HG03196 (cell line): ENCODE measurements at regions not wholly inside any gene's neighbourhood (a gene's known extent, or its start where the extent isn't known, plus 50 kb on each side); places are given as distances from the start of the nearest gene placed in this dataset.
"Not testable (repeated sequence)": the region's sequence is repeated elsewhere in the genome, so short reads cannot be mapped to it uniquely, and the experiment has no call there.

Source experiments
- ATAC-seq: cut with Tn5 transposase; IDR thresholded peaks from one replicate; pipeline ENCODE4 v1.9.1; 2021; ENCODE audit not compliant: unreplicated experiment

DNA sequence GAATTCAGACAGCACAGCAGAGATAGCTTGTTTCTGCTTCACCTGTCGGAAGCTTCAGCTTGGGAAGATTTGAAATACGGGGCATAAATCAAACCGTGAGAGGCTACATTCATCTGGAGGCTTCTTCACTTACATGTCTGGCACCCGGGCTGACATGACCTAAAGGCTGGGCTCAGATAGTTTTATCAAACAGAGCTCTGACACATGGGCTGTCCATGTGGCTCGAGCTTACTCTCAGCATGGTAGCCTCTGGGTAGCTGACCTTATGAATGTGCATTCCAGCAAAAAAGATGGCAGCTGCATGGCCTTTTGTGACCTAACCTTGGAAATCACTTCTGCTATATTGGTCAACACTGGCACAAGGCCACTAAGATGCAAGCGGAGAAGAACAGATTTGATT, 414.5 kb downstream of the NDFIP2 start:
- no peak for ATAC-seq

DNA sequence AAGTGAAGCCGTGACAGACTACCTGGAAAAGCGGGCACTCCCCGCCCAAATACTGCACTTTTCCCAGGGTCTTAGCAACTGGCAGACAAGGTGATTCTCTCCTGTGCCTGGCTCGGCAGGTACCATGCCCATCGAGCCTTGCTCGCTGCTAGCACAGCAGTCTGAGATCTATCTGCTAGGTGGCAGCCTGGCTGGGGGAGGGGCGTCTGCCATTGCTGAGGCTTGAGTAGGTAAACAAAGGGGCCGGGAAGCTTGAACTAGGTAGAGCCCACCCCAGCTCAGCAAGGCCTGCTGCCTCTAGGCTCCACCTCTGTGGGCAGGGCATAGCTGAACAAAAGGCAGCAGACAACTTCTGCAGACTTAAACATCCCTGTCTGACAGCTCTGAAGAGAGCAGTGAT, 406.3 kb downstream of the NDFIP2 start:
- ATAC-seq, result not testable (repeated sequence)

DNA sequence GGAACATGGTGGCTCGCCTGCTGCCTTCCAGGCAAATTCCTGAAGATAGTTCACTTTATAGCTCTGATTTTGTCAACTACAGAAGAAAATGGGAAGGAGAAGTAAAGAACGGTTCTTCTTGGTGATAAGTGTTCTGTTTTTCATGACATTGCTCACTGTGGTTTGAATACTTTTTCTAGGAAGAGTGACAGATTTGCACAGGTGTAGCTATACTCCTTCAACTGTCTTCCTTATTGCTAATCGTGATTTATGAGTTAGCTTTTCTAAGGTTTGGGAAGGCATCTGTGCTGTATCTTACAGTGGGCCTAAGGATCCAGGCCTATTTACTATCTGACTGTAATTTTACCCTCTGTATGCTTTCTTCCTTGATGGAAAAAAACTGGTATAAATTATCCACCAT, 405.6 kb downstream of the NDFIP2 start:
- no peak for ATAC-seq

DNA sequence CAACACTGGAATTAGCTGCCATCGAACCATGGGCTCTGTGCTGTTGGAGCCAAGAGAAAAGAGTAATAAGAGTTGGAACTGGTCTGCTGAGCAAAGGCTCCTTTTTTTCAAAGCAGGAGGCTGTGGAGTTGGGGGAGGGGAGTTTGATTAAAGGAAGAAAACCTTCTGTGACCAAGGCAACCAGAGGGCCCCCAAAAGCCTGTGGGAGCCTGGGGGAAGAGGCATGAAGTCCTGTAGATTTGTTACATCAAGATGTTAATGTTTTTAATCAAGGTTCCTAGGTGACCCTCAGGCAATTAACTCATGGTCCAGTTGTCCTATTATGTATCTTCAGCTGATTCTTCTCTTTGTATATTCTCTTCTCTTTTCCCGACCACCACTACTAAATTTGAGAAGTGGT, 403.9 kb downstream of the NDFIP2 start:
- ATAC-seq, result no peak

DNA sequence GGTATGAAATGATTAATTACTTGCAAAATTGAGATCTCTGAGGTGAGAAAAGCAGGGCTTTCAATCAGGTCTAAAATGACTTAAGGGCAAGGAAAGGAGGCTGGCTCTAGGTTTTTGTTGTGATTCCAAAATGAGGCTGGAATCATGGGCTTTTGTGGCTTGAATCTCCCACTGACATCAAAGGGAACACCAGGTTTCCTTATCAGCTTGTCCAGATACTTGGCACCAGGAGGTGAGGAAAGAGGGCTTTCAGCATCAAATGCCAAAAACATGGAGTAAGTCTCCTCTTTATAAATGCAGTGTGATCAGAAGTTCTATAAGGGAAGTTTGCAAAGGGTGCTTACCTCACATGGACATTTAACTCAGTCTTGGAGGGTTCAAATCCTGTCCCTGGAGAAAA, 402.3 kb downstream of the NDFIP2 start:
- no peak for ATAC-seq

DNA sequence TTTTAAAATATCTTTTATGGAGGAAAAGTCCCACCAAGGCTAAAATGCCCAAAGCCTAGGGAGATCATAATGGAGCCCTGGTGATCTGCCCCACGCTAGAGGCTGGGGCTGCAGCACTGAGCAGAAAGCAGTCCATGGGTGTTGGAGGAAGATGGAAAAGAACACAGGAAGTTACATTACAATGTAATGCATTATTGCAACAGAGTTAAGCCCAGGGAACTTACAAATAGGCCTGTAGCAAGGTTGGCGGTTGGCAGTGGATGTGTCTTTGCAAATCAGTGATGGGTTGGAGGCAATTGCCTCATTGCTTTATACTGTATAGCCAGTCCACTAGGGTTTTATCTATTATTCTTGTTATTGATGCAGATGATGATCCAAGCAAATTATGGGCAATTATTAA, 399.9 kb downstream of the NDFIP2 start:
- no peak for ATAC-seq

DNA sequence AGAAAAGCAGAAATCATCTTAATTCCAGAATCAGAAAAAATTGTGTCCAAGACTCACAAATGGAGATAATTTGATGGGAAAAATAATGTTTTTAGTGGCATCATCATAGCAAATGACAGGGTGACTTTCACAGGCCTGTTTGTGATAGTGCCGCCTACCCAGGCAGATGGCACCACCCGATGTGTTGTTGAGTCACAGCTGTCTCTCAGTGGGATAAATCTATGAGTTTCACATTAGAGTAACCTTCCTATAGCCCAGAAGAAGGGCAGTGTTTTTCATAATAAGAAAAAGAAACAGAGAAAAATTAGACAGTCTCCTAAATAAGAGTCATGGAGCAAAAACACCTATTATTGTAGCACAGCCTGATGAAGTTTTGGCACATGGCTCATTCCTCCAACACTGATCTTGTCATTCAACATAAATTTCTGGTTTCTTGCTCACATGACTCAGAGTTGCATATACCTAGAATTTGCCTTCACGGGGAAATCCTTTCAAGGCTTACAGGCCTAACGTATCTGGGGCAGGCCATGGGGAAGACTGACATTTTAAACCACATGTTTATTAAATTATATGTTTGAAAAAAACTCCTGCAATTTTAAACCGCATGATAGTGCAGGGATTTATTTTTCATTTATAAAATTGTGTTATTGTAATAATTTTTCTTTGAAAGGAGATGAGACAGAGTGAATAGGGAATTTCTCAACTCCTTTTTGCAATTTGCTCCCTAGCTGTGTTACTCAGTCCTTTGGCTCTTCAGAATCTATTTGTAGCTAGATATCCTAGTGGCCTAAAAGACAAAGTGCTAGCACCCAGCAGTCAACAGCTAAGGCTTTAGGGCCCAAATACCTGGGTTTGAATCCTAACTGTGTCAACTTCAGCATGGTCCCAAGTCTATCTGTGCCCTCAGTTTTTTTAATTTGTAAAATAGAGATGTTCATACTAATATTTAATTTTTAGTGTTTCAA, 393.7 kb downstream of the NDFIP2 start:
- ATAC-seq, result no peak

DNA sequence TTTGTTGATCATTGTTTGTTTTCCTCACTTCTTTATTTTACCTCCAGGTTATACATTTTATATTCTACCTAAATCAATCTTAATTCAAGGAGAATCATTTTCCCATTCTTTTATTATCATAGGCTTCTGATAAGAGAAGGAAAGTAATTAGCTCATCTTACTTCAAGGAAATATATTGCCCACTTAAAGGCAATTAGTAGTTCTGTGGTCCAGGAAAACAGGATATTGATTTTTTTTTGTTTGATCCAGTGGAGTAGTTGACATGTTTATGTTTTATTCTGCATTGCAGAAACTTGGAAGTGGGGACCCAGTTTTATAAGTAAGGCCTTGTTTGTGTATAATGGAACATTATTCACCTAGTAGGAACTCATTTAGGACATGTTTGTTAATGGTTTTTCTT, 390.6 kb downstream of the NDFIP2 start:
- no peak for ATAC-seq

DNA sequence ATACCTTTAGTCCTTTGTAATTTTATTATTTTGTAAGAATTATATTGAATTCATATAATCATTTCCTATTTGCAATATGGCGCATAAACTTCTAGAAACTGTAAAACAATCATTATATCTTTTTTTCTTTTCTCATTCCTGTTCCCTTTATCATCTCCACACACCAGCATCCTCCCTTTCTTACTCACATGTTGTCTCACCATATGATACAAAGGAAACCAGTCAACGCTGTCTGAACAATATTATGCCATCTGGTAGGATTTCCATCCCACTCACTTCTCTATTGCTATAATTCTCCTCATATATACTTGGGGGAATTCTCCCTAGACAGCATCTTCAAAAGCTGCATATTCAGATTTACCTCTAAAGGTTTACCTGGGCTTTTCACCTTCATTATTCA, 389.8 kb downstream of the NDFIP2 start:
- ATAC-seq, result no peak

DNA sequence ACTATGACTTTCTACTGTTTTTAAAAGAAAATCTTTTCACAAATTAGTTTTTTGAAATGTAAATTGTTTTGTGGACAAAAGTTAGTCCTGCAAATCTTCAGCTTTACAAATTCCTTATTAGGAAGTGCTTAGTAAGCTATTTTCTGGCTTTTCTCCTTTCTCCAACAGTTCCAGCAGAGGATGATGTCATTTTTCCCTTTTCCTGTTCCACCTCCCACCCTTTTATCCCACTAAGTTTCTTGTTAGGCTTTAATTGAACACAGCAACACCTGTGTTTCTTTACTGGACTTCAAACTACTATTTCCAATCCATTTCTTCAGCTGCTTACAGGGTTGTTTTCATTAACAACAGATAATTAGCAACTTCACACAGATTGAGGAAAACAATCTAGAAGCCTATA, 389.2 kb downstream of the NDFIP2 start:
- ATAC-seq, result no peak

DNA sequence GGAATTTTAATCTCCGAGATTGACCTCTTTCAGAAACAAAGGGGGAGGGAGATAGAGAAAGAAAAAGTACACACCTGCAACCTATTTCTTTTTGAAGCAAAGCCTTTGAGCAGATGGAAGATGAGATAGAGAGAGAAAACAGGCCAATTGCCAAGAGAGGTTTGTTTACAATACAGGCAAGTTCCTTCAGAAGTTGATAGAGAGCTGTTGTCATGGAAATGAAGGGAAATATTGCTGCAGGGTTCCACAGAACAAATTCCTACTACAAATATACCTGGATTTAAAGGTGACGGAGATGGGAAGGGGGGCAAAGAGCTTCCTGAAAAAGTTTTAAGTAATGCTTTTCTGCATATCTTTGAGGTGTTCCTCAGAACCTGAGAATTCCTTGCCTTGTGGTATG, 388.4 kb downstream of the NDFIP2 start:
- no peak for ATAC-seq

DNA sequence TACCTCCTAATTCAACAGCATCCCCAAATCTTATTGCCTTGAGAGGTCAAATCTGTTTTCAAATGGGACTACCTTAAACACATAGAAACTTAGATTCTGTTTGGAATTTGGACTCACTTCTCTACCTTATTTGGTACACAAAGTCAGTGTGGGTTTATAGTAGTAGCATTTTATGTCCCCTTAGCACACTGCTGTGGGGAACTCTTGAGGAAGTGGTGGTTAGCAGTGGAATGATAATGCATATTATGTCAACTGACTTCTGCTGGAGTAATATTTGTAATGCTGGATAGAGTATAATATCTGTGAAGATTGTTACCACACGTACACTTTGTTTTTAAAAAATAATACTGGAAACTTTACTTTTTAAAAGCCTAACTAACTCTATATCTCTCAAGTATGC, 386.3 kb downstream of the NDFIP2 start:
- no peak for ATAC-seq

DNA sequence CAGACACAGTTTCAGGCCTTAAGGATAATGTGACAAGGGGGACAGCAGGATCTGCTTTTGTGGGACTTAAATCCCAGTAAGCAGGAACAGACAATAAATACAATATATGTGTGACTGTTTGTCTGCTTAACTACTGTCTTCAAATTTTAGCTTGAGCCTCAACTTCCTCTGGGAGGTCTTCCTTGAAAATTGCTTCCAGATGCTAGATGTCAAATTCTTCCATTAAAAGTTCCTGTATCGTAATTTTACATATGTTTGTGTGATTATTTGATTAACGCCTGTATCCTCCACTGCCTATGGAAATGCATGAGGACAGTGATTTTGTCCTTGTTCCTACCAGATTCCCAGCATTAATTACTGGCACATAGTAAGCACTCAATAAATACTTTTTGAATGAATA, 385.5 kb downstream of the NDFIP2 start:
- no peak for ATAC-seq

DNA sequence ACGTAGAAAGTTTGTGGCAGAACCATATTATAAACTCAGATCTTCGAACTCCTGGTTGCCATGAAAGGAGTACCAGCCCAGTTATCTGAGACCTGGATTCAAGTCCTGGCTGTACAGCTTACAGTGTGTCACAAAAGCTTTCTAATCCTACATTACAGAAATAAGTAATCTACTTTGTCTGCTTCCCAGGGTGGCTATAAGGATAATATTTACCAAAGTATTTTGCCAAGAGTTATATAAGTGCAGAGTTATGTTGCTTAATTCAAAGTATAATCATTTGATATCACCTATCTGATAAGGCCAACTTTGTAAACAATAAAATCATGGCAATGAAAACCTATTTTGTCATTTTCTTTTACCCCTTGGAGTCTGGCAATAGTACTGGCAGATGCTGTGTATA, 381.6 kb downstream of the NDFIP2 start:
- ATAC-seq, result no peak

DNA sequence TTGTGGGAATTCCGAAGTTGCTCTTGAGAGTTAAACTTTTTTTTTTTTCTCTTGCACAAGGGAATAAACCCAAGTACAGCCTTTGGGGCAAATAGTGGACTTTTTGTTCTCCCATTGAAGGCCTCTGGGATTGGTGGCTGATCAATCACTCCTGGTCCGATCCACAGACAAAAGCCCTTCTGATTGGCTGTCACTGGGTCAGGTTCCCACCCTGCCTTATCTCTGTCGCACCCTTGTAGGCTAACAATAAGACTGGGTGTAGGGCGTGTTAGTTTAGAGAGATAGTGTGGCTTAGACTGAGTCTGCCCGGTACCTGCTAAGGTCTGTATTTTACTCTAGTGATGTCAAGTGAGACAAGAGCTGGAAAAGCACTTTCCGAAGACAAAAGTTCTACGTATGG, 380.8 kb downstream of the NDFIP2 start:
- ATAC-seq, result no peak

DNA sequence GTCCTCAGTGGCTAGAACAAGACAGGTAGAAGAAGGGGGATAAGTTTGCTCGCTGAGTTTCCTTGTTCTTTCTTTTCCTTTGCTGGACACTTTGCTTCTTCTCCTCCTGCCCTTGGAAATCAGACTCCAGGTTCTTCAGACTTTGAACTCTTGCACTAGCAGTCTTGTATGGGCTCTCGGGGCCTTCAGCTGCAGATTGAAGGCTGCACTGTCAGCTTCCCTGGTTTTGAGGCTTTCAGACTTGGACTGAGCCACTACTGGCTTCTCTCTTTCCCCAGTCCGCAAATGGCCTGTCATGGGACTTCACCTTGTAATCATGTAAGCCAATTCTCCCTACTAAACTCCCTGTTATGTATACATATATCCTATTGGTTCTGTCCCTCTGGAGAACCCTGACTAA, 379.8 kb downstream of the NDFIP2 start:
- no peak for ATAC-seq

DNA sequence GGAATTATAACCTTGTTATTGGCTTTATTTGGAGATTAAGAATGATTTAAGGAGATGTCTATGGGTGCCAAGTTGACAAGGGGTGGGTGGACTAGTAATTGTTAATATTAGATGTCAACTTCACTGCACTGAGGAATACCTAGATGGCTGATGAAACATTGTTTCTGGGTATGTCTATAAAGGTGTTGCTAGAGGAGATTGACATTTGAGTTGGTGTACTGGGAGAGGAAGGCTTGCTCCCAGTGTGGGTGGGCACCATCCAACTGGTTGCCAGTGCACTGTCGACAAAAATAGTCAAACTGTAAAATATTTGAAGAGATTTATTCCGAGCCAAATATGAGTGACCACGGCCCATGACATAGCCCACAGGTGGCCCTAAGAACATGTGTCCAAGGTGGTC, 378.8 kb downstream of the NDFIP2 start:
- no peak for ATAC-seq

DNA sequence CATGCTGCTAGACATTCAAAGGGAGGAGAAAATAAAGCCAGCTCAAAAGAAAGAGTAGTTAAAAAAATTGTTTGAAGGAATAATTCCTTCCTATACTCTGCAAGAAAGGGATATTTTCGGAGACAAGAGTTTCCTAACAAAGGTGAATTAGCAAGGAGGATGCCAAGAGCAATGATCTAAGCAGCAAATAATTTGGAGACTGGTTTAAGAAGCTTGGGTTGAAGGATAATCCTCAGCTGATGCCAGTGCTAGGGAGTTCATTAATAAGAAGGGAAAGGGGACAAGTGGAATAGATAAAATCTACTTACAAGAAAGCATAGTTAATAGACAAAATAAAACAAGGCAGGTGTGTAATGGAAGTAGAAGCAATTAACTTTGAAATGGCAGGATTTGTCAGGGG, 372.3 kb downstream of the NDFIP2 start:
- no peak for ATAC-seq

DNA sequence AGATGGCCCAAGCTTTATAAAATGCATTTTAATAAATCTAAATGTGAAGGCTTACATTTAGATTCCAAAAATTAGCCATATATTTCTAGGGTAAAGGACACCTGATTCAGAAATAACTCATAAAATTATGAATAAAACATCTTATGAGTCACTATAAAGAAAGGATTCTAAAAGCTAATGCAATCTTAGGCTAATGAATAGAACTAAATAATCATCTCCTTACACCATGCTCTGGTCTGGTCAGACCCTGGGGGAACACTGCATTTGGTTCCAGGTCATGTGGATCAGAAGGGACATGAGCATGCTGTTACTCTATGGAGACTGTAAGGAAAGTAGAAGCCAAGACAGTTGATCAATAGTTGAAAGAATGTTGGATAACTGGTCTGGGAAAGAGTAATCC, 370.4 kb downstream of the NDFIP2 start:
- no peak for ATAC-seq

DNA sequence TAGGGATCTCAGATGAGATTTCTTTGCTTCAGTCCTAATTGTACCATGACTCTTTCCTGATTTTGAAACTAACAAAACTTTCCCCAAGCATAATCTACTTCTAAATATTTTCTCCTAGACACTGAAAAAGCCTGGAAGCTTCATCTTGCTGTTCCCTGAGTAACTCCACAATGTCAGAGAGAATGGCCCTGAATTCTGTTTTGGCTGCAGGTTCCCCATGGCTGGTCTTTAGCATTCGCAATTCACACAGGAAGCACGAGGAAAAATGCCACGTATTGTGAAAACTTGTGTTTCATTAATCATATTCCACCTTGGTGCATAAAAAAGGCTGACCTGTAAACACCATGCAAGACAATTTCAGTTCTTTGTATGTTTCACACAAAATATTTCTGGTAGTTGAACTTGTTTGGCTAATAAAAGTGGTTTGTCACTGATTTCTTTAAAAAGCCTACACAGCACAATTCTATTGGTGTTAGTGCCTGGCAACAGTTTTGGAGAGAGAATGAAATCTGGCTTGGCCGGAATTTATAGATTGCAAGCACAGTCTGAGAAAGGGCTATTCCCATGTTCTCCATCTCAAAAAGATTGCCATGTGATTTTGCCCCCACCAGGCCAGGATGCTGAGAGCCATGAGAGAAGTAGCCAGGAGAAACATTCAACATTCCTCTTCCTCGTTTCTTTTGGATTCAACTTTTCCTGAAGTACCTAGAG, 367.1 kb downstream of the NDFIP2 start:
- ATAC-seq, result no peak

DNA sequence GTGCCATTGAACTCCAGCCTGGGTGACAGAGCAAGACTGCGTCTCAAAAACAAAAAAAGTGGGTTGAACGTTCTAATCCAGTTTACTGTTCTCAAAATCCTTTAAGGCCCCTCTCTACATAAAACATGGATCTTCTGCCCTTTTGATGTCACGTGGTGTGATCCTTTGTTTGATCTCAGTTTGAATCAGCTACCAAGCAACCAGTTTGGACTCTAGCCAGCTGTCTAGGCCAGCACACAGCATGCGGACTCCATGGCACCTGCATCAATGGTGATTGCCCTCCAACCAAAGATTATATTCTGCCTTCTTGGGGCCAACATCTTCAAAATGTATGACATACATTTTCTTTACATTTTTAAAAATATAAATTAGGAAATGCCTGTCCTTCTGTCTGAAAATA, 365.4 kb downstream of the NDFIP2 start:
- no peak for ATAC-seq

DNA sequence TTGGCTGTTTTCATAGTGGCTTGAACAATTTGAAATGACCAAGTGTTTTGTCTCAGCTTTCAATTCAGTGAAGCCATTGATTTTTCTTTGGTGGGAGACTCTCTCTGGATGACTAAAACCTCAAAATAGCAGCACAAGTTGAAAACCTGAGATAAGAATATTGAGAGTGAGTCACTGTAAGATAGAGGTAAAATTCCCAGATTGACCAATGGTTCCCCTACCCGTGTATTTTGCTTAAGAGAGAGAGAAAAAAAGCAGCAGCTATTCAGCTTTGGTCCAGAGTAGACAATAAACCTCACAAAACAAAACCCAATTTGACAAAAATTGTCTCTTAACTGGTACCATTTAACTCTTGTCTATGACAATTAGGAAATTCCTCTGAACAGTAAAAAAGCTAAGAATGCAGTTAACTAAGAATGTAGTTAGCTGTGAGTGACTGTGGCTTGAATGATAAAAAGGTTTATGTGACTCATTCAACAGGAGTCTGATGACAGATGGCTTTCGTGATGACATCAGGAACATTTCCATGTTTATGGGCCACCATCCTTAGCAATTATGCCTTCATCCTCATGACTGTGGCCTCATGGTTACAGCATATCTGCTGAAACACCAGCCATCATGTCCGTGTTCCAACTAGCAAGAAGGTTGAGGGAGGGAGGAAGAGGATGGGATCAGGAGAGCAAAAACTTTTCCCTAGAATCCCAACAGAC, 356.9 kb downstream of the NDFIP2 start:
- ATAC-seq, result no peak
